ENCODE measurements at regions not wholly inside any gene's neighbourhood (a gene's known extent, or its start where the extent isn't known, plus 50 kb on each side); places are given as distances from the start of the nearest gene placed in this dataset.
"Not testable (repeated sequence)": the region's sequence is repeated elsewhere in the genome, so short reads cannot be mapped to it uniquely, and the experiment has no call there.

GRCh38 chrY:18836643-18837042, 63.1 kb upstream of the HSFY2 start:
- ATAC-seq, FAIRE-seq: not testable (repeated sequence)

More at GRCh38 chrY:18836643-18837042, 63.1 kb upstream of the HSFY2 start:
- WGBS, 2 donors, result no CpG with 5 or more reads among the region's 6 CpGs
- H3K27me3 ChIP-seq; H3K4me3 ChIP-seq; DNase-seq; H3K27ac ChIP-seq; H3K9me3 ChIP-seq; intact Hi-C loops (cut with DNase I); H3K36me3 ChIP-seq; H3K4me1 ChIP-seq: not testable (repeated sequence)

All from pancreas (tissue), 10 donors.